ENCODE measurements at regions not wholly inside any gene's neighbourhood (a gene's known extent, or its start where the extent isn't known, plus 50 kb on each side); places are given as distances from the start of the nearest gene placed in this dataset.
A peak's percentile ranks its signal among the peaks of the same experiment; 100 is the strongest.

- no peak for DNase-seq (ENCODE audit: low read depth in 1 of 2, low spot score in 1 of 2)
- 43% methylated on average over 4 of the region's 4 CpGs for WGBS (ENCODE audit: missing lambda C conversion rate)
- FAIRE-seq, result no peak
- ChIA-PET CTCF (no interaction called here), POLR2A (no interaction called here)
- Histone ChIP-seq H3K4me1 (no peaks in the 10 kb centered on the region), H3K4me2 (no peak overlapping the region), H3K4me3 (no peak overlapping the region), H3K27ac (no peak overlapping the region), H3K9me3 (peaks cover 23% of the 10 kb centered on the region)
- no peak for ATAC-seq
- TF ChIP-seq ZNF302 (CRISPR knock-in tag; IDR thresholded peaks at IDR 0.05), result no peak
- no peak for TF ChIP-seq CEBPB (IDR thresholded peaks at IDR 0.05)
- TF ChIP-seq MAFK (IDR thresholded peaks at IDR 0.05; ENCODE audit: partially characterized antibody), result peak; percentile 85
Observed at GRCh38 chr12:34547276-34547675, 525.0 kb downstream of the ALG10 start.

- Histone ChIP-seq H3K27ac (no peak overlapping the region), H3K9me3 (peaks cover 39% of the 10 kb centered on the region), H3K4me3 (no peak overlapping the region), H3K4me1 (no peaks in the 10 kb centered on the region), H3K4me2 (no peak overlapping the region)
- ATAC-seq (no peak), FAIRE-seq (no peak), DNase-seq (ENCODE audit: low read depth in 1 of 2, low spot score in 1 of 2) (no peak)
- WGBS (ENCODE audit: missing lambda C conversion rate), result 31% methylated on average over 4 of the region's 4 CpGs
- TF ChIP-seq PHF8 (IDR thresholded peaks at IDR 0.05; ENCODE audit: borderline replicate concordance, low read depth) (no peak), E2F6 (IDR thresholded peaks at IDR 0.05; ENCODE audit: borderline replicate concordance, low read depth) (no peak), ELK1 (IDR thresholded peaks at IDR 0.05; ENCODE audit: low read depth, low read length) (no peak), HOXB5 (CRISPR knock-in tag; IDR thresholded peaks at IDR 0.05) (no peak), JUN (IDR thresholded peaks at IDR 0.05) (no peak), MAFK (IDR thresholded peaks at IDR 0.05; ENCODE audit: partially characterized antibody) (no peak), RARB (CRISPR knock-in tag; IDR thresholded peaks at IDR 0.05) (no peak), RNF2 (IDR thresholded peaks at IDR 0.05; ENCODE audit: borderline replicate concordance, low read depth) (no peak), HOXB13 (CRISPR knock-in tag; IDR thresholded peaks at IDR 0.05; ENCODE audit: low read depth) (no peak), ESRRA (IDR thresholded peaks at IDR 0.05; ENCODE audit: borderline replicate concordance, low read length) (no peak)
- TF ChIP-seq, protein P1, sequence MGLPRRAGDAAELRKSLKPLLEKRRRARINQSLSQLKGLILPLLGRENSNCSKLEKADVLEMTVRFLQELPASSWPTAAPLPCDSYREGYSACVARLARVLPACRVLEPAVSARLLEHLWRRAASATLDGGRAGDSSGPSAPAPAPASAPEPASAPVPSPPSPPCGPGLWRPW (IDR thresholded peaks at IDR 0.05), result no peak
- ChIA-PET POLR2A (no interaction called here), CTCF (no interaction called here)
Observed at GRCh38 chr12:34591966-34592365, 569.7 kb downstream of the ALG10 start.

GRCh38 chr12:34595749-34596733 is 573.7 kb downstream of the ALG10 start:
- ChIA-PET POLR2A (no interaction called here), CTCF (no interaction called here)
- Histone ChIP-seq H3K4me2 (no peak overlapping the region), H3K4me1 (no peaks in the 10 kb centered on the region), H3K9me3 (peaks cover 26% of the 10 kb centered on the region; the same call in 2 of the 3 replicates), H3K27ac (no peak overlapping the region), H3K4me3 (no peak overlapping the region)
- DNase-seq (ENCODE audit: low read depth in 1 of 2, low spot score in 1 of 2) (no peak), FAIRE-seq (no peak), ATAC-seq (no peak)
- no peak for TF ChIP-seq NFE2L2 (conservative IDR thresholded peaks at IDR 0.05; ENCODE audit: low read length)
- TF ChIP-seq, protein P2, sequence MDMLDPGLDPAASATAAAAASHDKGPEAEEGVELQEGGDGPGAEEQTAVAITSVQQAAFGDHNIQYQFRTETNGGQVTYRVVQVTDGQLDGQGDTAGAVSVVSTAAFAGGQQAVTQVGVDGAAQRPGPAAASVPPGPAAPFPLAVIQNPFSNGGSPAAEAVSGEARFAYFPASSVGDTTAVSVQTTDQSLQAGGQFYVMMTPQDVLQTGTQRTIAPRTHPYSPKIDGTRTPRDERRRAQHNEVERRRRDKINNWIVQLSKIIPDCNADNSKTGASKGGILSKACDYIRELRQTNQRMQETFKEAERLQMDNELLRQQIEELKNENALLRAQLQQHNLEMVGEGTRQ (IDR thresholded peaks at IDR 0.05), result no peak
- 21% methylated on average over 18 of the region's 19 CpGs for WGBS (ENCODE audit: missing lambda C conversion rate)
